ENCODE measurements at regions not wholly inside any gene's neighbourhood (a gene's known extent, or its start where the extent isn't known, plus 50 kb on each side); places are given as distances from the start of the nearest gene placed in this dataset.
"Not testable (repeated sequence)": the region's sequence is repeated elsewhere in the genome, so short reads cannot be mapped to it uniquely, and the experiment has no call there.

DNA sequence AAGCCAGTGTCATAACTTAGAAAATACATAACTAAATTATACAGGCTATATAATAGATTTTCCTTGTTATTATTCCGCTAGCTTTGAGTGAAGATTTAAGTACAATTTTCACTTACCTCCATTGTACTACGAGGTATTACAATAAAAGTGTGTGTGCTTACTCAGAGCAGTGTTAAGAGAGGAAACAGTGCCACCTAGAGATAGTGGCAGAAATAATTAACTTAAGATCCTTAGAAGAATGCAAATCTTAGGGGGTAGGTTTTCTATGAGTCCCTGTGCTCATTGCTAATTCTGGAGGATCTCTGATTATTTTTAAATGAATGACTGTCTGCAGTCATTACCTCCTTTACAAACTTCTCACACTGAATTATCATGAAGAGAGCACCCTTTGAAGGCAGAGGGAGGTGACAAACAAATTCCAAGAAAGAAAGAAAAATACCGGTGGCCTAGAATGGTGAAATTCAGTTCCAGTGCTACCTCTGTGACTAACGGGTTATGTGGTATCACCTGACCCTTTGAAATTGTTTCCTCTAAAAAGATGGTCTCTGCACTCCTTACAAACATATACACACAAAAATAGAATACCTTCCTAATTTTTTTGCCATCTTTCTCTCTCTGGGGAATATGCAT, 379.8 kb downstream of the TRIM36 start:
- DNase-seq: peak; percentile 13

GRCh38 chr5:114782869-114783268, 386.8 kb downstream of the TRIM36 start:
- DNase-seq: no peak

DNA sequence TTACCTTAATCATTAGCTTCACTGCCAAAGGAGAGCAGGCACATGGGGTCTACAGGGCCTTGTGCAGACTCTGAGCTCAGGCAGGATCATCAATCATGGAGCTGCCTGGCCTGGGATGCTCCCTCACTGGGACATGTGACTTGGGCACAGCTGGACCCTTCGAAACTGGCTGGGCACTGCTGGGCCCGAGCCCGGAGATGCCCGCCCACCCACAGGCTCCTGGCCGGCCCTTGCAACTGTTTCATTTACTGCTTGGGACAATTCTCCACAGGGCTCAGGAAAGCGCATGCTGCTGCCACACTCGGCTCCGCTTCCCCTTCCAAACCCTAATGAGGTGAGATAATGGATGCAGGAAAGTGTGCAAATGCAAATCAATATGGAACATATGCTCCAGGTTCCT, 387.5 kb downstream of the TRIM36 start:
- DNase-seq: no peak

GRCh38 chr5:114780290-114780689, 389.4 kb downstream of the TRIM36 start:
- DNase-seq: no peak

DNA sequence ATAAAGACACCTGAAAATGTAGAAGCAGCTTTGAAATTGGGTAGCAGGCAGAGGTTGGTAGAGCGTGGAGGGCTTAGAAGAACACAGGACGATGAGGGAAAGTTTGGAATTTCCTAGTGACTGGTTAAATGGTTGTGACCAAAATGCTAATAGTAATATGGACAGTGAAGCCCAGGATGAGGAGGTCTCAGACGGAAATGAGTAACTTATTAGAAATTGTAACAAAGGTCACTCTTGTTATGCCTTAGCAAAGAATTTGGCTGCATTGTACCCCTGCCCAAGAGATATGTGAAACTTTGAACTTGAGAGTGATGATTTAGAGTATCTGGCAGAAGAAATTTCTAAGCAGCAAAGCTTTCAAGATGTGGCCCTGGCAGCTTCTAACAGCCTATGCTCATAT, 382.5 kb downstream of the KCNN2 start:
- no peak for DNase-seq

GRCh38 chr5:114734238-114734637, 372.4 kb downstream of the KCNN2 start:
- no peak for DNase-seq

- no peak for DNase-seq
These were observed 368.1 kb downstream of the KCNN2 start for GRCh38 chr5:114729986-114730385.

DNA sequence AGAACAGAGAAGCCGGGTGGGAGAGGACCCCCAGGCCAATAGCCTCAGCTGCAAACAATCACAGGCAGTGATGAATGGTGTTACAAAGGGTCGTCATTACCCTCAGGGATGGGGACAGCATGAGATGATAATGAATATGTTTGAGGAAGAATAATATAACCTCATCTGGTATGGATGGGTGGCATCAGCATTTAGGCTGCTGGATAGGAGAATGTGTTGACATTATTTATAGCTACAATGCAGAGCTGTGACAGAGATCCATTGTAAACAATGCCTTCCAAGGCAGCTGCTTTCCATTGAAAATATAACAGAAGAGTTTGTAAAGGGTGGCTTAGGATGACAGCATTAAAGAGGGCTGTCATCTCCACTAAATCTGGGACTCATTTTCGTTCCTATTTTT, 365.5 kb downstream of the KCNN2 start:
- DNase-seq: no peak

DNA sequence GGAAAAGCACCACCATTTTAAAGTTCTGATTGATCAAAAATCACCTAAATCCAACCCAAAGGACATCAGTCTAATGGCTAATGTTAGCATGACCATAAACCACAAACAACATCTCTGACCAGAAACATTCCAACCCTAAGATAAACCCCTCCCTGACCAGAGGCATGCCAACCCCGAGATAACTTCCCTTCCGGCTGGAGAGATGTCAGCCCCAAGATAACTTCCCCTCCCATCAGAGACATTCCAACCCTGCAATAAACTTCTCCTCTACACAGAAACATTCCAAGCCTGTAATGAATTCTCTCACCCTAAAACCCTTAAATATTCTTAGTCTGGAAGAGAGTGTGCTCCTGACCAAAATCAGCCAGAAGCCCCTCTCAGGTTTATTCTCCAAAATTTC, 364.3 kb downstream of the KCNN2 start:
- no peak for DNase-seq

- no peak for DNase-seq
These were observed 357.4 kb downstream of the KCNN2 start for GRCh38 chr5:114719268-114719667.

DNA sequence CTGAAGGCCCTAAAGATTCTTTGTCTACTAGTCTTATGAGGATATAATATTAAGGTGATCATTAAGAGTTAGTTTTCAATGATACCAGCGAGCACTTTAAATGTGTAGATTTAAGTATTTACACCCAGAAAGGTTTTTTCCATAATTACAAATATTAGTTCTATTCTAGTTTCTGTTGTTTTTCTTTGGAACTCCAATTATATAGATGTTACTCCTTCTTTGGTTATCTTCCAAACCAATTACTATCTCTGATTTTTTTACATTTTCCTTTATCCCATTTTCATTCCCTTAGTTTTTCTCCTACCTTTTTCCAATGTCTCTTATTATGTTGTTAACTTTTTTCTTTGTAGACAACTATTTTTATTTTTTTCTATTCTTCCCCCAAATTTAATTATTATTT, 355.1 kb downstream of the KCNN2 start:
- no peak for DNase-seq

- DNase-seq: not testable (repeated sequence)
These were observed 342.5 kb downstream of the KCNN2 start for GRCh38 chr5:114704225-114704893.

DNA sequence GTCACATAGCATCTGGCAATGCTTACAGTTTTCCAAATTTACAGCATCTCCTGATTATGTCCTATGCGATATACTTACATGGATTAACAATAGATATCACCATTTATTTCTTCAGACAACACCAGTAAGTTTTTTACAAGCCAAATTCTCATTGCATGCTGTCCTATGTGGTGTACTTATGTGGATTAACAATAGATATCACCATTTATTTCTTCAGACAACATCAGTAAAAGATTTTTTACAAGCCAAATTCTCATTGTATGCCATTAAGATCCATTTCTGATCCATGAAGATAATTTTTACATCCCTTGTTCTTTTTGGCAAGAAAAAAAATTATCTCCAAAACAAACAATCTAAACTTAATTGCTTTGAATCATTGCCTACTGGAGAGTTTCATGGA, 340.9 kb downstream of the KCNN2 start:
- no peak for DNase-seq

- DNase-seq: no peak
These were observed 340.3 kb downstream of the KCNN2 start for GRCh38 chr5:114702136-114702535.

- no peak for DNase-seq
These were observed 339.0 kb downstream of the KCNN2 start for GRCh38 chr5:114700823-114701222.

DNA sequence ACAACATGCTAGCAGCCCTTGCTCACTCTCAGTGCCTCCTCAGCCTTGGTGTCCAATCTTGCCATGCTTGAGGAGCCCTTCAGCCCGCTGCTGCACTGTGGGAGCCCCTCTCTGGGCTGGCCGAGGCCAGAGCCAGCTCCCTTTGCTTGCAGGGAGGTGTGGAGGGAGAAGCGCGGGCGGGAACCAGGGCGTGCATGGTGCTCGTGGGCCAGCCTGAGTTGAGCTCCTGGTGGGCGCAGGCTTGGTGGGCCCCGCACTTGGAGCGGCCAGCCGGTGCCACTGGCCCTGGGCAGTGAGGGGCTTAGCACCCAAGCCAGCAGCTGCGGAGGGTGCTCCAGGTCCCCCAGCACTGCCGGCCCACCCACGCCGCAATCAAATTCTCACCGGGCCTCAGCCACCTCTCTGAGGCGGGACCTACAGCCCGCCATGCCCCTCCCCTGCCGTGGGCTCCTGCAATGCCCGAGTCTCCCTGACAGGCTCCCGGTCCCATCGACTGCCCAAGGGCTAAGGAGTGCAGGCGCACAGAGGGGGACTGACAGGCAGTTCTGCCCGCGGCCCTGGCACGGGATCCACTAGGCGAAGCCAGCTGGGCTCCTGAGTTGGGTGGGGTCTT, 333.5 kb downstream of the KCNN2 start:
- DNase-seq: no peak

DNA sequence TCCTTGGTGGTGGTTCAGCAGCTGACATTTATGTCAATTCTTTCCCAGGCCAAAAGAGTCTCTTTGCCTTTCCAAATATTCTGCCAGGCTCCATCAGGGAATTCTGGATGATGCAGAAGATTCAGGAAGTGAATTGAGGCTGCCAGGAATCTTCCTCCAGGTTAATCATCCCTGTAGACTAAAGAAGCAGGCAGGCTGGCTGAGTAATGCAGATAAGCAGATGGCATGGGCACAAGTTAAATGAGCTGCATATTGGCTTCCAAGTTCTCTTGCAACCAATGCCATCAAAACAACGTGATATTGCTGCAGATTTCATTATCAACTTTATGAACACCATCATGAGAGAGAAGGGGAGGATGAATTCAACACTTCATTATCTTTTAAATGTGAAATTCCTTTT, 324.5 kb downstream of the KCNN2 start:
- DNase-seq: no peak

GRCh38 chr5:114678778-114679177, 316.9 kb downstream of the KCNN2 start:
- DNase-seq: no peak

DNA sequence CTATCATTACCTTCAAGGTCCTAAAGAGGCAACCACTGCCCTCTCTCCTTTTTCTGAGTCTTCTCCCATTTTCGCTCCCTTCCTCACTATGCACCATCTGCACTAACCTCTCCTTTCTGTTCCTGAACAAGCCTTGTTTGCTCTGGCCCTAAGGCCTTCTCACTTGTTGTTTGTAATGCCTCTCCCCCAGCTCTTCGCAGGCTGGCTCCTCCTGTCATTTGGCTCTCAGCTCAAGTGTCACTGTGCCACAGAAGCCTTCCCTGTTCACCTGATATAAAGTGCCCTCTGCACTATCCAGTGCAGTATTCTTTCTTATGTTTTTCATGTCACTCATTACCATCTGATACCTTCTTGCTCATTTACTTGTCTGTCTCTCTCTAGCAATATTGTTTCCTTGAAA, 303.7 kb downstream of the KCNN2 start:
- DNase-seq: no peak

DNA sequence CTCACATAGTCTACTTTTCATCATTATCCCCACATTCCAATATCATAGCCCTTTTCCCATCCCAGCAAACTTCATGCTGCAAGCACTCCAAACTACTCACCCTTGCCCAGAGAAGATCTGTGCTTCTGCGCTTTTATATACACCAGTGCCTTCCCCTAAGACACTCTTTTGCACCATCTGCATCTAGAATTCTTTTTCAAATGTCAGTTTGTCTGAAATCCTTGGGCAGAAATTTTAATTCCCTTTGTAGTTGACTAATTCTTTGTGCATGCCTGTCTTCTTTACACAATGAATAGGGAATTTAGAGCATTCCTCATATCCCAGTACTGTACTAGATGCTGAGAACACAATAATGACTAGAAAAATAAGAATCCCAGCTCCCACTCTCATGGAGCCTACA, 298.9 kb downstream of the KCNN2 start:
- no peak for DNase-seq

GRCh38 chr5:114658194-114658593, 296.3 kb downstream of the KCNN2 start:
- no peak for DNase-seq

- DNase-seq: no peak
These were observed 295.7 kb downstream of the KCNN2 start for GRCh38 chr5:114657342-114658130.

- DNase-seq: no peak
These were observed 288.0 kb downstream of the KCNN2 start for GRCh38 chr5:114649878-114650277.

GRCh38 chr5:114648940-114649339, 287.1 kb downstream of the KCNN2 start:
- DNase-seq: no peak

Data from NCI-H748 treated with DMSO at 0.1 percent for 48 hours (cell line).